Chondrocyte (in vitro differentiated cells): ENCODE measurements at regions not wholly inside any gene's neighbourhood (a gene's known extent, or its start where the extent isn't known, plus 50 kb on each side); places are given as distances from the start of the nearest gene placed in this dataset.
A peak's percentile ranks its signal among the peaks of the same experiment; 100 is the strongest.

ENCODE experiments used
- DNase-seq: peaks from one replicate; pipeline ENCODE4 v3.0.0; 2021; ENCODE audit warnings: mixed read lengths, low spot score
- H3K27ac Mint-ChIP-seq: one replicate; pipeline ENCODE4 v1.8.0; 2021; ENCODE audit warnings: mild to moderate bottlenecking, moderate library complexity, mixed read lengths; ENCODE audit not compliant: unreplicated experiment
- H3K27me3 Mint-ChIP-seq: 2 replicates; pipeline ENCODE4 v1.8.0; 2021; ENCODE audit warnings: low read depth, mixed read lengths
- H3K36me3 Mint-ChIP-seq: 2 replicates; pipeline ENCODE4 v1.8.0; 2021; ENCODE audit warnings: low read depth, mixed read lengths
- H3K4me1 Mint-ChIP-seq: 2 replicates; pipeline ENCODE4 v1.8.0; 2021; ENCODE audit warnings: low read depth, mild to moderate bottlenecking, mixed read lengths
- H3K4me3 Mint-ChIP-seq: one replicate; pipeline ENCODE4 v1.8.0; 2021; ENCODE audit warnings: mild to moderate bottlenecking, moderate library complexity, mixed read lengths; ENCODE audit not compliant: unreplicated experiment
- H3K9me3 Mint-ChIP-seq: 2 replicates; pipeline ENCODE4 v1.8.0; 2021; ENCODE audit warnings: low read depth, mixed read lengths
- TF ChIP-seq, protein P1 (sequence below): fragments of 200-600 bp; sonication (generic); IDR thresholded peaks from 2 replicates; pipeline ENCODE4 v1.5.0; 2021; ENCODE audit warnings: antibody characterized with exemption, mild to moderate bottlenecking, moderate library complexity

DNA sequence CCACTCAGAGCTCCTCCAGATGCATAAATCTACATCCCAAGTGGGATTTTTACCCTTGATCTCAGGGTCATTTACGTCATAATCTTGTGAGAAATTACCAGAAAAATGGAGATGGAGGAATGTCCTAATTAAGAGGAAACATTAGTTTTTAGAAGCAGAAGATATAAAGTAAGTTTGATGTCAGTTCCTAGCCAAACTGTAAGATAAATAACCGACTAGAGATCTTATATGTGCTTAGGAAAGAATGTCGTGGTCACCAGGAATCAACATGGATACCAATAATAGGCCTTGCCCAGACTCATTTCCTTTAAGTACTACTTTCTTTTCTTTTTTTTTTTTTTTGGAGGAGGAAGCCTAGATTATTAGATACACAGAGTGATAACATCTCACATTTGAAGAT, 186.9 kb downstream of the UTRN start:
- peaks cover 25% of the 10 kb centered on the region for H3K36me3 Mint-ChIP-seq
- no peaks in the 10 kb centered on the region for H3K9me3 Mint-ChIP-seq
- no peak overlapping the region for H3K27ac Mint-ChIP-seq
- no peak for DNase-seq
- TF ChIP-seq, protein P1, sequence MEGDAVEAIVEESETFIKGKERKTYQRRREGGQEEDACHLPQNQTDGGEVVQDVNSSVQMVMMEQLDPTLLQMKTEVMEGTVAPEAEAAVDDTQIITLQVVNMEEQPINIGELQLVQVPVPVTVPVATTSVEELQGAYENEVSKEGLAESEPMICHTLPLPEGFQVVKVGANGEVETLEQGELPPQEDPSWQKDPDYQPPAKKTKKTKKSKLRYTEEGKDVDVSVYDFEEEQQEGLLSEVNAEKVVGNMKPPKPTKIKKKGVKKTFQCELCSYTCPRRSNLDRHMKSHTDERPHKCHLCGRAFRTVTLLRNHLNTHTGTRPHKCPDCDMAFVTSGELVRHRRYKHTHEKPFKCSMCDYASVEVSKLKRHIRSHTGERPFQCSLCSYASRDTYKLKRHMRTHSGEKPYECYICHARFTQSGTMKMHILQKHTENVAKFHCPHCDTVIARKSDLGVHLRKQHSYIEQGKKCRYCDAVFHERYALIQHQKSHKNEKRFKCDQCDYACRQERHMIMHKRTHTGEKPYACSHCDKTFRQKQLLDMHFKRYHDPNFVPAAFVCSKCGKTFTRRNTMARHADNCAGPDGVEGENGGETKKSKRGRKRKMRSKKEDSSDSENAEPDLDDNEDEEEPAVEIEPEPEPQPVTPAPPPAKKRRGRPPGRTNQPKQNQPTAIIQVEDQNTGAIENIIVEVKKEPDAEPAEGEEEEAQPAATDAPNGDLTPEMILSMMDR, result no peak
- no peaks in the 10 kb centered on the region for H3K27me3 Mint-ChIP-seq
- no peak overlapping the region for H3K4me3 Mint-ChIP-seq
- H3K4me1 Mint-ChIP-seq, result peaks cover 15% of the 10 kb centered on the region

DNA sequence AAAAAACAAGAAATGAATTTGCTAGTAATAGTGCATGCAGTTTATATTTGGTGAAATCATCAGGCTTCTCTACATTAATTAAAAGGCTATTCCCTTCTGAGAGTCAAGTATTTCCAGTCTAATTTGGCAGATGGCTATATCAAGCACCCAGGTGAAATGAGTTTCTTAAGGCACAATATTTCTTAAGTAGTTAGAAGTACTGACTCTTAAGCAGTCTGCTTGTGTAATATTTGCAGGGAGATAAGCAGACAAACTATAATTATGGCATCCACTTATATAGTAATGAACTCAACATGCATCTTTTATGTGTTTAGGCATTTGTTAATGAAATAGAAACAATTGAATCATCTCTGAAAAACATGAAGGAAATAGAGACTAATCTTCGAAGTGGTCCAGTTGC, 189.2 kb downstream of the UTRN start:
- no peaks in the 10 kb centered on the region for H3K9me3 Mint-ChIP-seq
- H3K27me3 Mint-ChIP-seq, result no peaks in the 10 kb centered on the region
- no peak overlapping the region for H3K27ac Mint-ChIP-seq
- peaks cover 14% of the 10 kb centered on the region for H3K4me1 Mint-ChIP-seq
- peaks cover 24% of the 10 kb centered on the region for H3K36me3 Mint-ChIP-seq
- DNase-seq, result no peak
- no peak overlapping the region for H3K4me3 Mint-ChIP-seq
- TF ChIP-seq, protein P1, result no peak

DNA sequence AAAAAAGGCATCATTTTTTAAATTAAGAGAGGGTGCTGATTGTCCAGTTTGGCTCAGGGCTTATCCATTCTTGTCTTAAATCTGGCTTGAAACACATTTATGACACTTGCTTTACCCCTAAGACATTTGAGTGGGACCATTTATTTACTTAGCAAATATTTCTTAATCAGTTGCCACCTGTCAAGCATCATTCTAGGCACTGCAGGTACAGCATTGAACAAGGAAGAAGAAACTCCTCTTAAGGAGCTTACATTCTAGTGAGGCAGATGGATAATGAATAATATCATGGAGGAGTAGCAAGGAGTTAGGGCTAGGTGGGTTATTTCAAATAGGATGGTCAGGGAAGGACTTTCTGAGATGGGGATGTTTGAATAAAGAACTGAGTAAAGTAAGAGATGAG, 189.8 kb downstream of the UTRN start:
- TF ChIP-seq, protein P1, result no peak
- H3K4me3 Mint-ChIP-seq, result no peak overlapping the region
- H3K9me3 Mint-ChIP-seq, result no peaks in the 10 kb centered on the region
- H3K36me3 Mint-ChIP-seq, result peaks cover 30% of the 10 kb centered on the region
- no peak for DNase-seq
- H3K4me1 Mint-ChIP-seq, result peaks cover 18% of the 10 kb centered on the region
- H3K27me3 Mint-ChIP-seq, result no peaks in the 10 kb centered on the region
- H3K27ac Mint-ChIP-seq, result no peak overlapping the region

DNA sequence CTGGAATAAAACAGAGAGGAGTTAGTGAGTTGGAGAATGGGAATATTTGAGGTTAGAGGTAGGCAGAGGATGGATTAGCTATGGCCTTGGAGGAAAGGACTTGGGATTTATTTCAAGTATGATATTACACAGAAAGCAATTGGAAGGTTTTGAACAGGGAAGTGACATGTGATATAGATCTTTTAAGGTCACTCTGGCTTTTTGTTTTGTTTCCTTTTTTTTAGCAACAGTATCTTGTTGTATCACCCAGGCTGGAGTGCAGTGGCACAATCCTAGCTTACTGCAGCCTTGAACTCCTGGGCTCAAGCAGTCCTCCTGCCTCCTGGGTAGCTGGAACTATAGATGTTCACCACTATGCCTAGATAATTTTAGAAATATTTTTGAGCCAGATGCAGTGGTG, 190.3 kb downstream of the UTRN start:
- TF ChIP-seq, protein P1, result no peak
- Mint-ChIP-seq H3K36me3 (peaks cover 31% of the 10 kb centered on the region), H3K4me3 (no peak overlapping the region), H3K9me3 (no peaks in the 10 kb centered on the region), H3K4me1 (peaks cover 23% of the 10 kb centered on the region), H3K27ac (peak overlapping the region; percentile 6), H3K27me3 (no peaks in the 10 kb centered on the region)
- no peak for DNase-seq

DNA sequence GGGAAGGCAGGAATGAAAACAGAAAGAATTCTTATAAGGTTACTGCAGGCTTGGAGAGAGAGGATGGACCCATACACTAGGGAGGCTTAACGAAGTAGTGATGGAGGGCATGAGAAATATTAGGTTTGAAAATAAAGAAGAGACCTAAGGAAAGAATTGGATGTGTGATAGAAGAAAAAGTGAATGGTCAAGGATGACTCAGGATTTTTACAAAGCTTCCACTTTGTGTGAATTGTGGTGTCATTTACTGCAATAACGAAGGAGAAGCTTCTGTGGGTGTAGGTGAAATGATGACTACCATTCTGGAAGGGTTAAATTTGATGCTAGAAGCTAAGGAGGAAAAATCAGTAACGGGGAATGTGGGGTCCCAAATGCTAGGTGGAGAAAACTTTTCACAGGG, 191.2 kb downstream of the UTRN start:
- Mint-ChIP-seq H3K36me3 (peaks cover 29% of the 10 kb centered on the region), H3K4me1 (peaks cover 24% of the 10 kb centered on the region), H3K27ac (no peak overlapping the region)

More for the DNA sequence above, 191.2 kb downstream of the UTRN start:
- Mint-ChIP-seq H3K27me3 (no peaks in the 10 kb centered on the region), H3K4me3 (no peak overlapping the region), H3K9me3 (no peaks in the 10 kb centered on the region)
- TF ChIP-seq, protein P1, result no peak
- DNase-seq, result no peak
